Peyer's patch (tissue), 4 donors: ENCODE measurements at regions not wholly inside any gene's neighbourhood (a gene's known extent, or its start where the extent isn't known, plus 50 kb on each side); places are given as distances from the start of the nearest gene placed in this dataset.

Experiments used
- DNase-seq, 3 donors: peaks; one replicate each; pipeline ENCODE4 v3.0.0-alpha.2; 2017 to 2019
- H3K27ac ChIP-seq, 4 donors: fragments of 200-600 bp; sonication (generic); one replicate each; pipeline ENCODE4 v1.5.1; 2016 to 2019
- H3K27me3 ChIP-seq, 2 donors: fragments of 200-600 bp; sonication (generic); one replicate each; pipeline ENCODE4 v1.5.1; 2019
- H3K36me3 ChIP-seq, 3 donors: fragments of 200-600 bp; sonication (generic); one replicate each; pipeline ENCODE4 v1.5.1; 2016 to 2019
- H3K4me1 ChIP-seq, 4 donors: fragments of 200-600 bp; sonication (generic); one replicate each; pipeline ENCODE4 v1.5.1; 2016 to 2019
- H3K4me3 ChIP-seq, 4 donors: fragments of 200-600 bp; sonication (generic); 1 replicate in 3 of 4; 2 replicates in 1 of 4; pipeline ENCODE4 v1.5.1; 2016 to 2019; ENCODE audit warnings: mild to moderate bottlenecking in 1 of 4
- H3K9me3 ChIP-seq, 4 donors: fragments of 200-600 bp; sonication (generic); one replicate each; pipeline ENCODE4 v1.5.1; 2016 to 2019; ENCODE audit warnings: mild to moderate bottlenecking in 1 of 4
- CTCF ChIP-seq, 6 experiments: fragments of 450-650 bp in 4 of 6; fragments of 200-600 bp in 2 of 6; sonication (generic) in 1 of 6; IDR thresholded peaks; one replicate each; pipeline ENCODE4 v1.5.1; 2017 to 2019; ENCODE audit warnings: antibody characterized with exemption in 6 of 6, mild to moderate bottlenecking in 3 of 6, moderate library complexity in 1 of 6
- POLR2A ChIP-seq, 2 donors: fragments of 450-650 bp; IDR thresholded peaks; one replicate each; pipeline ENCODE4 v1.5.1; 2017; ENCODE audit warnings: antibody characterized with exemption in 2 of 2, mild to moderate bottlenecking in 2 of 2, moderate library complexity in 2 of 2

GRCh38 chr22:34150023-34150422 is 229.7 kb upstream of the LARGE1 start:
- no peak overlapping the region for H3K27ac ChIP-seq
- H3K4me3 ChIP-seq, result no peak overlapping the region
- no peaks in the 10 kb centered on the region for H3K27me3 ChIP-seq
- no peak for TF ChIP-seq POLR2A (IDR thresholded peaks at IDR 0.05)
- TF ChIP-seq CTCF (IDR thresholded peaks at IDR 0.05), result no peak
- no peaks in the 10 kb centered on the region for H3K36me3 ChIP-seq
- H3K9me3 ChIP-seq, result peaks cover 0 to 6% (median under 1%) of the 10 kb centered on the region in 4 donors
- no peak for DNase-seq
- H3K4me1 ChIP-seq, result no peaks in the 10 kb centered on the region

- Histone ChIP-seq H3K27ac (no peak overlapping the region), H3K4me1 (no peaks in the 10 kb centered on the region), H3K36me3 (no peaks in the 10 kb centered on the region), H3K4me3 (no peak overlapping the region), H3K27me3 (no peaks in the 10 kb centered on the region), H3K9me3 (no peaks in the 10 kb centered on the region)
- no peak for DNase-seq
- no peak for TF ChIP-seq CTCF (IDR thresholded peaks at IDR 0.05)
Observed at GRCh38 chr22:34159491-34159890, 239.2 kb upstream of the LARGE1 start.

GRCh38 chr22:34160141-34160783 is 240.0 kb upstream of the LARGE1 start:
- no peak overlapping the region for H3K4me3 ChIP-seq
- H3K27me3 ChIP-seq, result no peaks in the 10 kb centered on the region
- H3K27ac ChIP-seq, result no peak overlapping the region
- H3K36me3 ChIP-seq, result no peaks in the 10 kb centered on the region
- DNase-seq, result no peak
- no peaks in the 10 kb centered on the region for H3K4me1 ChIP-seq
- H3K9me3 ChIP-seq, result no peaks in the 10 kb centered on the region
- TF ChIP-seq POLR2A (IDR thresholded peaks at IDR 0.05), result no peak
- TF ChIP-seq CTCF (IDR thresholded peaks at IDR 0.05), result no peak

- Histone ChIP-seq H3K4me3 (no peak overlapping the region), H3K27ac (no peak overlapping the region), H3K4me1 (no peaks in the 10 kb centered on the region), H3K36me3 (no peaks in the 10 kb centered on the region), H3K27me3 (no peaks in the 10 kb centered on the region), H3K9me3 (no peaks in the 10 kb centered on the region)
- DNase-seq, result no peak
- TF ChIP-seq POLR2A (IDR thresholded peaks at IDR 0.05) (no peak), CTCF (IDR thresholded peaks at IDR 0.05) (no peak)
Observed at GRCh38 chr22:34161431-34162123, 241.3 kb upstream of the LARGE1 start.

- Histone ChIP-seq H3K27me3 (no peaks in the 10 kb centered on the region), H3K4me1 (no peaks in the 10 kb centered on the region), H3K4me3 (no peak overlapping the region), H3K36me3 (no peaks in the 10 kb centered on the region), H3K9me3 (no peaks in the 10 kb centered on the region), H3K27ac (no peak overlapping the region)
- TF ChIP-seq POLR2A (IDR thresholded peaks at IDR 0.05) (no peak), CTCF (IDR thresholded peaks at IDR 0.05) (no peak)
- DNase-seq, result no peak
Observed at GRCh38 chr22:34198976-34199375, 278.7 kb upstream of the LARGE1 start.
